ENCODE measurements at regions not wholly inside any gene's neighbourhood (a gene's known extent, or its start where the extent isn't known, plus 50 kb on each side); places are given as distances from the start of the nearest gene placed in this dataset.

GRCh38 chr1:34611571-34611970 is 143.3 kb upstream of the GJB5 start:
- no peak for TF ChIP-seq CTCF (IDR thresholded peaks at IDR 0.05; ENCODE audit: low read depth, low read length)
- no peak for DNase-seq (ENCODE audit: extremely low read depth, low read depth)

GRCh38 chr1:34612091-34612827 is 142.6 kb upstream of the GJB5 start:
- TF ChIP-seq CTCF (IDR thresholded peaks at IDR 0.05; ENCODE audit: low read depth, low read length) = no peak
- no peak for DNase-seq (ENCODE audit: extremely low read depth, low read depth)

- TF ChIP-seq CTCF (IDR thresholded peaks at IDR 0.05; ENCODE audit: low read depth, low read length) = no peak
- no peak for DNase-seq (ENCODE audit: extremely low read depth, low read depth)
These were observed 137.3 kb upstream of the GJB5 start for GRCh38 chr1:34617321-34618118.

GRCh38 chr1:34618381-34618780 is 136.5 kb upstream of the GJB5 start:
- DNase-seq (ENCODE audit: extremely low read depth, low read depth) = no peak
- TF ChIP-seq CTCF (IDR thresholded peaks at IDR 0.05; ENCODE audit: low read depth, low read length) = no peak

- no peak for DNase-seq (ENCODE audit: extremely low read depth, low read depth)
- TF ChIP-seq CTCF (IDR thresholded peaks at IDR 0.05; ENCODE audit: low read depth, low read length) = no peak
These were observed 135.6 kb upstream of the GJB5 start for GRCh38 chr1:34619256-34619655.

- DNase-seq (ENCODE audit: extremely low read depth, low read depth) = no peak
- no peak for TF ChIP-seq CTCF (IDR thresholded peaks at IDR 0.05; ENCODE audit: low read depth, low read length)
These were observed 132.9 kb upstream of the GJB5 start for GRCh38 chr1:34621916-34622315.

- no peak for DNase-seq (ENCODE audit: extremely low read depth, low read depth)
- TF ChIP-seq CTCF (IDR thresholded peaks at IDR 0.05; ENCODE audit: low read depth, low read length) = no peak
These were observed 129.3 kb upstream of the GJB5 start for GRCh38 chr1:34625521-34626015.
